ENCODE measurements at regions not wholly inside any gene's neighbourhood (a gene's known extent, or its start where the extent isn't known, plus 50 kb on each side); places are given as distances from the start of the nearest gene placed in this dataset.

DNA sequence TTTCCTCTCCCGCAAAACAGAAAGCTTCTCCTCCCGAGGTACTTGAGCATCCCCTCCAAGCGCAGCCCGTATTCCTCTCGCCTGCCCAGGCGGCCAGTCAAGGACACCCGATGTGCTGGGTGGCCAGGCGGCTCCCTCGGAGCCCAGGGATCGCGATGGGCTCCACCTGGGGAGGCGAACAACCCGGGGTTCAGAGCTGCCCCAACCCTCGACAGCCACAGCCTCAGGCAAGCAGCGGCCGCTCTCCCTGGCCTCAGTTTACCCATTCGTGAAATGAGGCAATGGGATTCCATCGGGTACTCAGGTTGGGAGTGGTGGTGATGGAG is 147.4 kb downstream of the CYP26A1 start:
- Histone ChIP-seq H3K4me3 (ENCODE audit: insufficient read depth, low read depth, low read length) (no peak overlapping the region), H2BK120ac (ENCODE audit: low read depth, low read length) (no peak overlapping the region), H3K27ac (ENCODE audit: insufficient read depth, low read length) (no peak overlapping the region), H4K91ac (ENCODE audit: insufficient read depth, low read depth, low read length) (no peak overlapping the region), H3K9me3 (ENCODE audit: control insufficient read depth, insufficient read depth, low read length) (no peaks in the 10 kb centered on the region), H3K9ac (ENCODE audit: low read depth, low read length) (no peak overlapping the region), H3K56ac (ENCODE audit: extremely low read depth, insufficient read depth, low read length) (no peak overlapping the region), H4K8ac (ENCODE audit: low read depth in 2 of 2, low read length in 2 of 2) (no peak overlapping the region), H2AK9ac (replicated peaks; ENCODE audit: low read depth, low read length, poor library complexity) (no peak overlapping the region), H3K18ac (ENCODE audit: low read depth, low read length) (no peak overlapping the region), H4K5ac (ENCODE audit: low read depth, low read length) (no peak overlapping the region), H3K4me2 (ENCODE audit: low read depth, low read length) (no peak overlapping the region), H3K4me1 (ENCODE audit: control insufficient read depth, insufficient read depth, low read length) (no peaks in the 10 kb centered on the region), H4K20me1 (ENCODE audit: insufficient read depth, low read length) (no peaks in the 10 kb centered on the region), H3K79me1 (ENCODE audit: low read depth in 1 of 2, low read length in 2 of 2) (no peaks in the 10 kb centered on the region), H3K27me3 (ENCODE audit: control insufficient read depth, insufficient read depth, low read length) (peaks cover 27% of the 10 kb centered on the region), H3K36me3 (ENCODE audit: control insufficient read depth, insufficient read depth, low read length) (no peaks in the 10 kb centered on the region), H2BK20ac (ENCODE audit: low read depth, low read length) (no peak overlapping the region), H2AK5ac (ENCODE audit: low read depth, low read length) (no peak overlapping the region), H3K4ac (ENCODE audit: low read depth, low read length) (no peak overlapping the region), H3K23ac (ENCODE audit: low read depth, low read length) (no peak overlapping the region), H3K14ac (replicated peaks; ENCODE audit: low read depth, low read length) (no peak overlapping the region), H2BK5ac (ENCODE audit: low read depth, low read length, poor library complexity, severe bottlenecking) (no peak overlapping the region), H2BK15ac (ENCODE audit: low read depth, low read length) (no peak overlapping the region), H2AFZ (replicated peaks; ENCODE audit: low read length, poor library complexity) (no peak overlapping the region), H3K9me1 (ENCODE audit: insufficient read depth, low read length) (no peaks in the 10 kb centered on the region)
- intact Hi-C loops (cut with micrococcal nuclease) = no loop called here
- no peak for DNase-seq
- ChIA-PET POLR2A (ENCODE audit: unreplicated experiment) (no interaction called here), CTCF (no interaction called here)
- no peak for ATAC-seq (ENCODE audit: low read depth)
- WGBS, 2 experiments (ENCODE audit: extremely low coverage in 2 of 2, insufficient read length in 1 of 2) = 80% methylated on average over 1 of the region's 18 CpGs; no CpG with 5 or more reads in 1 of the 2 experiments
- dilution Hi-C loops (cut with HindIII; ENCODE audit: low sequenced_read_pairs, unreplicated experiment) = no loop called here
- no TSS peak for BruUV-seq (replicated peaks)
- in situ Hi-C loops (cut with MboI; ENCODE audit: low sequenced_read_pairs) = no loop called here
- TF ChIP-seq CEBPB (IDR thresholded peaks at IDR 0.05; ENCODE audit: low read depth, low read length) (no peak), POLR2A (IDR thresholded peaks at IDR 0.05; ENCODE audit: low read depth, low read length) (no peak), MAFK (IDR thresholded peaks at IDR 0.05; ENCODE audit: low read depth, low read length) (no peak), RFX5 (IDR thresholded peaks at IDR 0.05; ENCODE audit: low read depth, low read length) (no peak), CHD1 (IDR thresholded peaks at IDR 0.05; ENCODE audit: low read depth, low read length) (no peak), BHLHE40 (IDR thresholded peaks at IDR 0.05; ENCODE audit: low read depth, low read length) (no peak), FOS (IDR thresholded peaks at IDR 0.05; ENCODE audit: low read depth, low read length) (no peak), SMC3 (IDR thresholded peaks at IDR 0.05; ENCODE audit: low read depth, low read length) (no peak)
- TF ChIP-seq, protein P1, sequence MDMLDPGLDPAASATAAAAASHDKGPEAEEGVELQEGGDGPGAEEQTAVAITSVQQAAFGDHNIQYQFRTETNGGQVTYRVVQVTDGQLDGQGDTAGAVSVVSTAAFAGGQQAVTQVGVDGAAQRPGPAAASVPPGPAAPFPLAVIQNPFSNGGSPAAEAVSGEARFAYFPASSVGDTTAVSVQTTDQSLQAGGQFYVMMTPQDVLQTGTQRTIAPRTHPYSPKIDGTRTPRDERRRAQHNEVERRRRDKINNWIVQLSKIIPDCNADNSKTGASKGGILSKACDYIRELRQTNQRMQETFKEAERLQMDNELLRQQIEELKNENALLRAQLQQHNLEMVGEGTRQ (IDR thresholded peaks at IDR 0.05; ENCODE audit: low read depth, low read length) = no peak

Data from IMR-90 (cell line).